WTC11 (cell line): ENCODE measurements at regions not wholly inside any gene's neighbourhood (a gene's known extent, or its start where the extent isn't known, plus 50 kb on each side); places are given as distances from the start of the nearest gene placed in this dataset.

Experiments used
- ATAC-seq: fragments of 200-7000 bp; cut with Tn5 transposase; 2 replicates; pipeline ENCODE4 v1.10.0; 2021; ENCODE audit warnings: mild to moderate bottlenecking, moderate library complexity
- CTCF ChIA-PET: fragments of 300-600 bp; sonication (Branson Sonifier 250); formaldehyde crosslinking; loops from one replicate; lab custom pipeline; 2021; ENCODE audit warnings: antibody characterized with exemption; lab: Charles Lee
- POLR2A ChIA-PET: fragments of 350-600 bp; sonication (Branson Sonifier 250); formaldehyde crosslinking; loops from one replicate; lab custom pipeline; 2021; ENCODE audit warnings: antibody characterized with exemption; lab: Charles Lee
- DNase-seq: peaks from one replicate; pipeline ENCODE4 v3.0.0; 2021; ENCODE audit warnings: low spot score
- H3K27ac Mint-ChIP-seq: 2 replicates; pipeline ENCODE4 v1.8.0; 2021; ENCODE audit warnings: mixed read lengths
- H3K27me3 Mint-ChIP-seq: 2 replicates; pipeline ENCODE4 v1.8.0; 2021; ENCODE audit warnings: low read depth, mild to moderate bottlenecking, moderate library complexity, mixed read lengths
- H3K36me3 Mint-ChIP-seq: 2 replicates; pipeline ENCODE4 v1.8.0; 2021; ENCODE audit warnings: mixed read lengths
- H3K4me1 Mint-ChIP-seq: 2 replicates; pipeline ENCODE4 v1.8.0; 2022; ENCODE audit warnings: mixed read lengths
- H3K4me3 Mint-ChIP-seq: 2 replicates; pipeline ENCODE4 v1.8.0; 2021; ENCODE audit warnings: mild to moderate bottlenecking, moderate library complexity, mixed read lengths
- H3K9me3 Mint-ChIP-seq: 2 replicates; pipeline ENCODE4 v1.8.0; 2021; ENCODE audit warnings: mixed read lengths
- ATF2 ChIP-seq: sonication (generic); formaldehyde crosslinking; IDR thresholded peaks from 2 replicates; pipeline ENCODE4 v1.8.1; 2022; ENCODE audit warnings: low read depth, missing genetic modification reagents, borderline replicate concordance
- ATF6 ChIP-seq: sonication (generic); formaldehyde crosslinking; IDR thresholded peaks from 2 replicates; pipeline ENCODE4 v1.8.1; 2023; ENCODE audit warnings: mild to moderate bottlenecking, missing genetic modification reagents
- CREB1 ChIP-seq: sonication (generic); formaldehyde crosslinking; IDR thresholded peaks from 2 replicates; pipeline ENCODE4 v1.8.0; 2023; ENCODE audit warnings: mild to moderate bottlenecking, missing genetic modification reagents
- E2F4 ChIP-seq: sonication (generic); formaldehyde crosslinking; IDR thresholded peaks from 2 replicates; pipeline ENCODE4 v1.8.1; 2022; ENCODE audit warnings: low read depth, mild to moderate bottlenecking, moderate library complexity, missing genetic modification reagents, borderline replicate concordance
- ETV6 ChIP-seq: sonication (generic); formaldehyde crosslinking; IDR thresholded peaks from 2 replicates; pipeline ENCODE4 v1.8.1; 2022; ENCODE audit warnings: mild to moderate bottlenecking, missing genetic modification reagents
- FOXJ3 ChIP-seq: sonication (generic); formaldehyde crosslinking; IDR thresholded peaks from 2 replicates; pipeline ENCODE4 v1.9.0; 2021; ENCODE audit warnings: missing genetic modification reagents, mild to moderate bottlenecking, borderline replicate concordance
- GABPB1 ChIP-seq: sonication (generic); formaldehyde crosslinking; IDR thresholded peaks from 2 replicates; pipeline ENCODE4 v1.8.1; 2023; ENCODE audit warnings: mild to moderate bottlenecking, missing genetic modification reagents
- NR3C1 ChIP-seq: sonication (generic); formaldehyde crosslinking; conservative IDR thresholded peaks from 2 replicates; pipeline ENCODE4 v1.8.1; 2023; ENCODE audit warnings: low read depth, mild to moderate bottlenecking, missing genetic modification reagents
- PRRX2 ChIP-seq: fragments of 250-450 bp; sonication (Bioruptor Pico); IDR thresholded peaks from 2 replicates; pipeline ENCODE4 v1.8.0; 2021; ENCODE audit warnings: mild to moderate bottlenecking
- RELA ChIP-seq: sonication (generic); formaldehyde crosslinking; IDR thresholded peaks from 2 replicates; pipeline ENCODE4 v1.8.1; 2022; ENCODE audit warnings: missing genetic modification reagents, mild to moderate bottlenecking, borderline replicate concordance
- ZNF396 ChIP-seq: fragments of 250-450 bp; sonication (Bioruptor Pico); IDR thresholded peaks from 2 replicates; pipeline ENCODE4 v1.8.0; 2021; ENCODE audit warnings: mild to moderate bottlenecking, moderate library complexity, borderline replicate concordance
- ZNF671 ChIP-seq: fragments of 250-450 bp; sonication (Bioruptor Pico); IDR thresholded peaks from 2 replicates; pipeline ENCODE4 v1.8.0; 2021; ENCODE audit warnings: mild to moderate bottlenecking
- TF ChIP-seq, protein P1 (sequence below): sonication (generic); formaldehyde crosslinking; IDR thresholded peaks from 2 replicates; pipeline ENCODE4 v1.8.1; 2023; ENCODE audit warnings: mild to moderate bottlenecking, missing genetic modification reagents
- TF ChIP-seq, protein P2 (sequence below): sonication (generic); formaldehyde crosslinking; IDR thresholded peaks from 2 replicates; pipeline ENCODE4 v1.8.1; 2023; ENCODE audit warnings: mild to moderate bottlenecking, moderate library complexity, missing genetic modification reagents
- TF ChIP-seq, protein P3 (sequence below): fragments of 250-450 bp; sonication (Bioruptor Pico); IDR thresholded peaks from 2 replicates; pipeline ENCODE4 v1.8.0; 2021; ENCODE audit warnings: mild to moderate bottlenecking
- TF ChIP-seq, protein P4 (sequence below): fragments of 250-450 bp; sonication (Bioruptor Pico); conservative IDR thresholded peaks from 2 replicates; pipeline ENCODE4 v1.9.0; 2021; ENCODE audit warnings: mild to moderate bottlenecking

GRCh38 chr9:135273008-135273407 is 185.5 kb downstream of the OLFM1 start:
- Mint-ChIP-seq H3K27me3 (no peaks in the 10 kb centered on the region; the same call in none of the 2 replicates), H3K4me1 (no peaks in the 10 kb centered on the region), H3K36me3 (no peaks in the 10 kb centered on the region), H3K27ac (no peak overlapping the region), H3K4me3 (no peak overlapping the region), H3K9me3 (peaks cover 4% of the 10 kb centered on the region; the same call in 1 of the 2 replicates)
- ChIA-PET CTCF (interaction anchor here (1.8 kb wide), 1 partner anchor 8 kb away, joined by 7 read pairs; no protein-coding TSS in a partner anchor), POLR2A (no interaction called here)
- TF ChIP-seq ETV6 (CRISPR knock-in tag) (no peak), FOXJ3 (CRISPR knock-in tag) (no peak), ZNF396 (CRISPR knock-in tag) (no peak), RELA (CRISPR knock-in tag) (no peak), ZNF671 (no peak), CREB1 (CRISPR knock-in tag) (no peak), PRRX2 (CRISPR knock-in tag) (no peak), NR3C1 (CRISPR knock-in tag) (no peak), ATF6 (no peak)
- TF ChIP-seq, protein P1, sequence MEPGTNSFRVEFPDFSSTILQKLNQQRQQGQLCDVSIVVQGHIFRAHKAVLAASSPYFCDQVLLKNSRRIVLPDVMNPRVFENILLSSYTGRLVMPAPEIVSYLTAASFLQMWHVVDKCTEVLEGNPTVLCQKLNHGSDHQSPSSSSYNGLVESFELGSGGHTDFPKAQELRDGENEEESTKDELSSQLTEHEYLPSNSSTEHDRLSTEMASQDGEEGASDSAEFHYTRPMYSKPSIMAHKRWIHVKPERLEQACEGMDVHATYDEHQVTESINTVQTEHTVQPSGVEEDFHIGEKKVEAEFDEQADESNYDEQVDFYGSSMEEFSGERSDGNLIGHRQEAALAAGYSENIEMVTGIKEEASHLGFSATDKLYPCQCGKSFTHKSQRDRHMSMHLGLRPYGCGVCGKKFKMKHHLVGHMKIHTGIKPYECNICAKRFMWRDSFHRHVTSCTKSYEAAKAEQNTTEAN (CRISPR knock-in tag), result no peak
- TF ChIP-seq, protein P2, sequence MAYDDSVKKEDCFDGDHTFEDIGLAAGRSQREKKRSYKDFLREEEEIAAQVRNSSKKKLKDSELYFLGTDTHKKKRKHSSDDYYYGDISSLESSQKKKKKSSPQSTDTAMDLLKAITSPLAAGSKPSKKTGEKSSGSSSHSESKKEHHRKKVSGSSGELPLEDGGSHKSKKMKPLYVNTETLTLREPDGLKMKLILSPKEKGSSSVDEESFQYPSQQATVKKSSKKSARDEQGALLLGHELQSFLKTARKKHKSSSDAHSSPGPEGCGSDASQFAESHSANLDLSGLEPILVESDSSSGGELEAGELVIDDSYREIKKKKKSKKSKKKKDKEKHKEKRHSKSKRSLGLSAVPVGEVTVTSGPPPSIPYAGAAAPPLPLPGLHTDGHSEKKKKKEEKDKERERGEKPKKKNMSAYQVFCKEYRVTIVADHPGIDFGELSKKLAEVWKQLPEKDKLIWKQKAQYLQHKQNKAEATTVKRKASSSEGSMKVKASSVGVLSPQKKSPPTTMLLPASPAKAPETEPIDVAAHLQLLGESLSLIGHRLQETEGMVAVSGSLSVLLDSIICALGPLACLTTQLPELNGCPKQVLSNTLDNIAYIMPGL, result no peak
- TF ChIP-seq, protein P3, sequence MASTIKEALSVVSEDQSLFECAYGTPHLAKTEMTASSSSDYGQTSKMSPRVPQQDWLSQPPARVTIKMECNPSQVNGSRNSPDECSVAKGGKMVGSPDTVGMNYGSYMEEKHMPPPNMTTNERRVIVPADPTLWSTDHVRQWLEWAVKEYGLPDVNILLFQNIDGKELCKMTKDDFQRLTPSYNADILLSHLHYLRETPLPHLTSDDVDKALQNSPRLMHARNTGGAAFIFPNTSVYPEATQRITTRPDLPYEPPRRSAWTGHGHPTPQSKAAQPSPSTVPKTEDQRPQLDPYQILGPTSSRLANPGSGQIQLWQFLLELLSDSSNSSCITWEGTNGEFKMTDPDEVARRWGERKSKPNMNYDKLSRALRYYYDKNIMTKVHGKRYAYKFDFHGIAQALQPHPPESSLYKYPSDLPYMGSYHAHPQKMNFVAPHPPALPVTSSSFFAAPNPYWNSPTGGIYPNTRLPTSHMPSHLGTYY, result no peak
- no peak for ATAC-seq
- no peak for DNase-seq

DNA sequence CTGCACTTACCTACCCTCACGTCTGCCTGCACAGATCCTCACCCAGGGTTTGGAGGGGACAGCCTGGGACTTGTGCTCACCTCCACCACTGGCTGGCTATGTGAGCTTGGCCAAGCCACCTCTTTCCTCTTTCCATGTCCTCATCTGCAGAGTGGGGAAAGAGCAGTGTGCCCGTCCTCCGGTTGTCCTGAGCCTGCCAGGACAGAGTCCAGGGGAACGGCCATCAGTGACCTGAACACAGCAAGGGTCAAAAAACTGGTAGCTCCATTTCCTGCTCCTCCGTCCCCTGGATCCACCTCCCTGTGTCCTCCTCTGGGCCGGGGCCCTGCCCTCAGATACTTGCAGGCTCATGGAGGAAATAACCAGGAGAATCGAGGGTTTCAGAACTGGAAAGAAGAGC is 187.7 kb downstream of the OLFM1 start:
- ChIA-PET POLR2A (no interaction called here), CTCF (no interaction called here)
- DNase-seq (no peak), ATAC-seq (no peak)
- no peaks in the 10 kb centered on the region for H3K9me3 Mint-ChIP-seq
- no peak overlapping the region; the same call in 1 of the 2 replicates for H3K27ac Mint-ChIP-seq
- no peaks in the 10 kb centered on the region; the same call in none of the 2 replicates for H3K27me3 Mint-ChIP-seq
- no peaks in the 10 kb centered on the region for H3K4me1 Mint-ChIP-seq
- TF ChIP-seq PRRX2 (CRISPR knock-in tag), result no peak
- TF ChIP-seq ATF2 (CRISPR knock-in tag), result no peak
- TF ChIP-seq, protein P4, sequence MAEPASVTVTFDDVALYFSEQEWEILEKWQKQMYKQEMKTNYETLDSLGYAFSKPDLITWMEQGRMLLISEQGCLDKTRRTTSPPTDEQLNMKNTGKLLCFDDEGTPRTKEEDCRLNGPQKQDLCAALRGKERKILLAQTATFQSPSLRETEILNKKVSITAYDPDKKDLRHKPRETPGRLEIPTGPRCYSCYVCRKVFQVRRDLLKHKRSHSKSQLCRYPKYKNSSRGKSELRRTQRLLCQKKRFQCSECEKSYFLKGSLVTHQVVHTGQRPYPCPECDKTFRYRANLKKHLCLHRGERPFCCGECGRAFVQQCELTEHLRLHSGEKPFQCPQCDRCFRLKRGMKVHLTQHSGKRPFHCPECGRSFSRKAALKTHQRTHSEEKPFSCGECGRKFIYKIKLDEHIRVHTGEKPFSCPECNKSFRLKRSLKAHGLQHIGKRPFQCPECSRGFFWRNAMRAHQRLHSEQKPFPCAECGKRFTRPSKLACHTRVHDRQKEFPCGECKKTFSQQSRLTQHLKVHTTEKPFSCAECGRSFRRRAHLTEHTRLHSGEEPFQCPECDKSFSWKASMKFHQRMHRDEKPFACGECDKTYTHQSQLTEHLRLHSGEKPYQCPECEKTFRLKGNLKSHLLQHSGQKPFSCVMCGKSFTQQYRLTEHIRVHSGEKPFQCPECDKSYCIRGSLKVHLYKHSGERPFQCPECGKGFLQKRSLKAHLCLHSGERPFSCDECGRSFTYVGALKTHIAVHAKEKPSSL (CRISPR knock-in tag), result no peak
- no peak for TF ChIP-seq E2F4 (CRISPR knock-in tag)
- TF ChIP-seq GABPB1 (CRISPR knock-in tag), result no peak
- H3K36me3 Mint-ChIP-seq, result no peaks in the 10 kb centered on the region
- H3K4me3 Mint-ChIP-seq, result no peak overlapping the region
